ENCODE measurements at regions not wholly inside any gene's neighbourhood (a gene's known extent, or its start where the extent isn't known, plus 50 kb on each side); places are given as distances from the start of the nearest gene placed in this dataset.

GRCh38 chr17:72208832-72209231 lies 88.0 kb downstream of the SOX9 start:
- no peak for DNase-seq (ENCODE audit: low spot score)

- DNase-seq (ENCODE audit: low spot score): no peak
These were observed 91.2 kb downstream of the SOX9 start for GRCh38 chr17:72212041-72212440.

GRCh38 chr17:72215490-72215889 lies 94.7 kb downstream of the SOX9 start:
- no peak for DNase-seq (ENCODE audit: low spot score)

- DNase-seq (ENCODE audit: low spot score): no peak
These were observed 95.1 kb downstream of the SOX9 start for GRCh38 chr17:72215928-72216327.

- no peak for DNase-seq (ENCODE audit: low spot score)
These were observed 98.5 kb downstream of the SOX9 start for GRCh38 chr17:72219137-72219823.

GRCh38 chr17:72219824-72220493 lies 99.1 kb downstream of the SOX9 start:
- no peak for DNase-seq (ENCODE audit: low spot score)

GRCh38 chr17:72222661-72223380 lies 102.0 kb downstream of the SOX9 start:
- no peak for DNase-seq (ENCODE audit: low spot score)

GRCh38 chr17:72223866-72224291 lies 103.1 kb downstream of the SOX9 start:
- no peak for DNase-seq (ENCODE audit: low spot score)

GRCh38 chr17:72226322-72226721 lies 105.5 kb downstream of the SOX9 start:
- DNase-seq (ENCODE audit: low spot score): no peak

- peak; percentile 7 for DNase-seq (ENCODE audit: low spot score)
These were observed 113.2 kb downstream of the SOX9 start for GRCh38 chr17:72233986-72234385.

- DNase-seq (ENCODE audit: low spot score): no peak
These were observed 114.2 kb downstream of the SOX9 start for GRCh38 chr17:72234985-72235384.

GRCh38 chr17:72236980-72237633 lies 116.3 kb downstream of the SOX9 start:
- no peak for DNase-seq (ENCODE audit: low spot score)

GRCh38 chr17:72238157-72238673 lies 117.4 kb downstream of the SOX9 start:
- no peak for DNase-seq (ENCODE audit: low spot score)

- DNase-seq (ENCODE audit: low spot score): no peak
These were observed 118.7 kb downstream of the SOX9 start for GRCh38 chr17:72239548-72239947.

- no peak for DNase-seq (ENCODE audit: low spot score)
These were observed 119.5 kb downstream of the SOX9 start for GRCh38 chr17:72240333-72240732.

GRCh38 chr17:72244494-72244893 lies 123.7 kb downstream of the SOX9 start:
- DNase-seq (ENCODE audit: low spot score): no peak

GRCh38 chr17:72244956-72245355 lies 124.1 kb downstream of the SOX9 start:
- DNase-seq (ENCODE audit: low spot score): no peak

GRCh38 chr17:72249441-72249840 lies 128.6 kb downstream of the SOX9 start:
- DNase-seq (ENCODE audit: low spot score): no peak

- no peak for DNase-seq (ENCODE audit: low spot score)
These were observed 129.4 kb downstream of the SOX9 start for GRCh38 chr17:72250206-72250605.

- no peak for DNase-seq (ENCODE audit: low spot score)
These were observed 132.8 kb downstream of the SOX9 start for GRCh38 chr17:72253597-72253996.

GRCh38 chr17:72254808-72255449 lies 134.1 kb downstream of the SOX9 start:
- DNase-seq (ENCODE audit: low spot score): no peak

- DNase-seq (ENCODE audit: low spot score): no peak
These were observed 134.7 kb downstream of the SOX9 start for GRCh38 chr17:72255481-72255880.
